ENCODE measurements at regions not wholly inside any gene's neighbourhood (a gene's known extent, or its start where the extent isn't known, plus 50 kb on each side); places are given as distances from the start of the nearest gene placed in this dataset.

GRCh38 chr2:156038021-156038420 is 294.5 kb downstream of the NR4A2 start:
- TF ChIP-seq CTCF (IDR thresholded peaks at IDR 0.05) (no peak), POLR2A (IDR thresholded peaks at IDR 0.05) (no peak)
